GM12878 (cell line): ENCODE measurements at regions not wholly inside any gene's neighbourhood (a gene's known extent, or its start where the extent isn't known, plus 50 kb on each side); places are given as distances from the start of the nearest gene placed in this dataset.

Experiments
- ATAC-seq: fragments of 200-7000 bp; cut with Tn5 transposase; 3 replicates; pipeline ENCODE4 v1.9.1; 2020; ENCODE audit warnings: mild to moderate bottlenecking, moderate library complexity
- BruUV-seq: library from RNA; stranded (reverse); fragments of 400-500 nt; replicated peaks from 2 replicates; lab custom pipeline; 2021; lab: Mats Ljungman, UMichigan
- CTCF ChIA-PET: fragments of 300-600 bp; sonication (Branson Sonifier 250); formaldehyde crosslinking; extraction: SDS; loops from one replicate; lab custom pipeline; 2021; ENCODE audit warnings: inconsistent platforms; lab: Yijun Ruan, JAX
- POLR2A ChIA-PET: fragments of 350-600 bp; formaldehyde crosslinking; extraction: SDS; loops from one replicate; lab custom pipeline; 2021; ENCODE audit warnings: inconsistent platforms; lab: Charles Lee
- RAD21 ChIA-PET: fragments of 300-600 bp; sonication (Branson Sonifier 250); formaldehyde crosslinking; loops from one replicate; lab custom pipeline; 2023; ENCODE audit warnings: antibody characterized with exemption; ENCODE audit not compliant: unreplicated experiment; lab: Charles Lee
- SMC1A ChIA-PET: fragments of 300-600 bp; sonication (Branson Sonifier 250); formaldehyde crosslinking; loops from one replicate; lab custom pipeline; 2023; ENCODE audit not compliant: unreplicated experiment, uncharacterized antibody; lab: Charles Lee
- DNase-seq: peaks from one replicate; pipeline ENCODE4 v3.0.0-alpha.2; 2011; ENCODE audit warnings: low read depth, low spot score
- FAIRE-seq: peaks from 3 replicates; lab custom pipeline; 2011; peaks lifted over from hg19 to GRCh38; lab: Jason Lieb, UNC
- H2AFZ ChIP-seq: 2 replicates; pipeline ENCODE4 v1.6.0; 2011; ENCODE audit warnings: low read depth, low read length, control low read depth; ENCODE audit not compliant: control insufficient read depth
- H3K27ac ChIP-seq: 2 replicates; pipeline ENCODE4 v1.5.1; 2011; ENCODE audit warnings: control low read depth; ENCODE audit not compliant: control insufficient read depth, insufficient read depth
- H3K27me3 ChIP-seq, 2 experiments: replicated peaks in 1 of 2; 2 replicates each; pipeline versions ENCODE4 v1.6.0 to v1.6.1; 2011; ENCODE audit warnings: low read length in 1 of 2; ENCODE audit not compliant: control insufficient read depth in 2 of 2, insufficient read depth in 2 of 2
- H3K36me3 ChIP-seq, 2 experiments: 2 replicates each; pipeline ENCODE4 v1.5.1; 2011; ENCODE audit warnings: low read length in 1 of 2; ENCODE audit not compliant: control insufficient read depth in 2 of 2, insufficient read depth in 2 of 2
- H3K4me1 ChIP-seq: 2 replicates; pipeline ENCODE4 v1.6.1; 2011; ENCODE audit warnings: mild to moderate bottlenecking, low read length, moderate library complexity, mixed read lengths; ENCODE audit not compliant: control insufficient read depth, insufficient read depth
- H3K4me2 ChIP-seq: 2 replicates; pipeline ENCODE4 v1.6.0; 2011; ENCODE audit warnings: control low read depth; ENCODE audit not compliant: control insufficient read depth, insufficient read depth
- H3K4me3 ChIP-seq: fragments of 200-600 bp; sonication (generic); 2 replicates; pipeline ENCODE4 v1.5.1; 2016
- H3K79me2 ChIP-seq: 2 replicates; pipeline ENCODE4 v1.6.0; 2011; ENCODE audit warnings: low read length; ENCODE audit not compliant: control insufficient read depth, insufficient read depth
- H3K9ac ChIP-seq: 2 replicates; pipeline ENCODE4 v1.8.0; 2011; ENCODE audit warnings: low read length, control low read depth, mixed read lengths; ENCODE audit not compliant: control insufficient read depth, insufficient read depth
- H3K9me3 ChIP-seq: replicated peaks from 3 replicates; pipeline ENCODE4 v1.5.1; 2011; ENCODE audit warnings: mild to moderate bottlenecking, low read length; ENCODE audit not compliant: control insufficient read depth, insufficient read depth
- H4K20me1 ChIP-seq: 2 replicates; pipeline ENCODE4 v1.6.0; 2011; ENCODE audit not compliant: control insufficient read depth, insufficient read depth
- EED ChIP-seq: sonication (generic); IDR thresholded peaks from 2 replicates; pipeline ENCODE4 v1.6.1; 2016; ENCODE audit warnings: antibody characterized with exemption, low read depth
- EP300 ChIP-seq, 2 experiments: fragments of 150-350 bp in 1 of 2; IDR thresholded peaks; 2 replicates each; pipeline ENCODE4 v1.6.1; 2011 to 2012; ENCODE audit warnings: low read depth in 2 of 2, low read length in 2 of 2, borderline replicate concordance in 1 of 2, improper control_type of control experiment in 1 of 2, inconsistent platforms in 1 of 2; ENCODE audit not compliant: control insufficient read depth in 1 of 2
- HDAC6 ChIP-seq: fragments of 200-600 bp; sonication (generic); IDR thresholded peaks from one replicate; pipeline ENCODE4 v1.8.0; 2017; ENCODE audit warnings: antibody characterized with exemption; ENCODE audit not compliant: unreplicated experiment
- NFIC ChIP-seq: IDR thresholded peaks from 2 replicates; pipeline ENCODE4 v1.6.1; 2012; ENCODE audit warnings: low read depth, mild to moderate bottlenecking, inconsistent platforms, low read length, moderate library complexity
- NR2C2 ChIP-seq: IDR thresholded peaks from 2 replicates; pipeline ENCODE4 v1.6.1; 2011; ENCODE audit warnings: borderline replicate concordance, low read depth; ENCODE audit not compliant: control insufficient read depth, insufficient read length
- PAX5 ChIP-seq: IDR thresholded peaks from 2 replicates; pipeline ENCODE4 v1.6.1; 2011; ENCODE audit warnings: low read depth, low read length, borderline replicate concordance
- RAD21 ChIP-seq: IDR thresholded peaks from 2 replicates; pipeline ENCODE4 v1.6.1; 2011; ENCODE audit warnings: mild to moderate bottlenecking, low read depth, low read length, moderate library complexity; ENCODE audit not compliant: insufficient read depth
- SIX5 ChIP-seq: IDR thresholded peaks from 2 replicates; pipeline ENCODE4 v1.6.1; 2011; ENCODE audit warnings: mild to moderate bottlenecking, low read depth, low read length, moderate library complexity; ENCODE audit not compliant: severe bottlenecking
- STAT1 ChIP-seq: fragments of 450-650 bp; conservative IDR thresholded peaks from 2 replicates; pipeline ENCODE4 v1.6.1; 2014; ENCODE audit warnings: antibody characterized with exemption, mild to moderate bottlenecking
- ZNF274 ChIP-seq: IDR thresholded peaks from one replicate; pipeline ENCODE4 v1.8.0; 2011; ENCODE audit not compliant: insufficient read length, insufficient read depth
- ZNF687 ChIP-seq: fragments of 450-650 bp; IDR thresholded peaks from 2 replicates; pipeline ENCODE4 v1.6.1; 2017; ENCODE audit warnings: mild to moderate bottlenecking, moderate library complexity
- WGBS: methylation state at CpG from one replicate; pipeline ENCODE4 v1.1.6; 2016; ENCODE audit warnings: low lambda C conversion rate; ENCODE audit not compliant: insufficient replicate concordance, insufficient coverage; ENCODE audit errors: missing lambda C conversion rate; 5-methylcytosine and 5-hydroxymethylcytosine counted together
- in situ Hi-C: fragments of 300-500 bp; cut with MboI; formaldehyde crosslinking; loops from 9 replicates; pipeline ENCODE4 v1.14.3; 2018; ENCODE audit warnings: mixed read lengths
- intact Hi-C: fragments of 100-400 bp; cut with micrococcal nuclease; formaldehyde crosslinking; loops from one replicate; pipeline ENCODE4 v1.14.2; 2022; ENCODE audit not compliant: unreplicated experiment

GRCh38 chr3:106397006-106397405 lies 528.2 kb upstream of the CBLB start:
- Histone ChIP-seq H3K4me1 (no peaks in the 10 kb centered on the region), H3K4me2 (no peak overlapping the region), H3K9ac (no peak overlapping the region), H2AFZ (no peak overlapping the region), H3K79me2 (no peaks in the 10 kb centered on the region), H4K20me1 (no peaks in the 10 kb centered on the region), H3K9me3 (no peaks in the 10 kb centered on the region; the same call in 2 of the 3 replicates), H3K27me3 (no peaks in the 10 kb centered on the region), H3K36me3 (no peaks in the 10 kb centered on the region), H3K27ac (no peak overlapping the region), H3K4me3 (no peak overlapping the region)
- no peak for DNase-seq
- POLR2A ChIA-PET = no interaction called here
- no peak for ATAC-seq
- intact Hi-C loops = no loop called here
- no peak for FAIRE-seq
- CTCF ChIA-PET = interaction anchor here (1.8 kb wide), 1 partner anchor 18 kb away, joined by 8 read pairs; no protein-coding TSS in a partner anchor
- in situ Hi-C loops = no loop called here
- 100% methylated on average over 2 of the region's 2 CpGs for WGBS
- RAD21 ChIA-PET = no interaction called here
- BruUV-seq = no TSS peak
- SMC1A ChIA-PET = no interaction called here
- TF ChIP-seq ZNF274 (no peak), EED (no peak), STAT1 (no peak), NR2C2 (no peak), SIX5 (no peak), ZNF687 (no peak), NFIC (no peak), PAX5 (no peak), EP300 (IDR thresholded peaks at IDR 0.05; ENCODE audit: borderline replicate concordance in 1 of 2, control insufficient read depth in 1 of 2, low read depth in 2 of 2, low read length in 2 of 2) (no peak), HDAC6 (no peak), RAD21 (no peak)
- TF ChIP-seq, all 136 proteins: peak for 0
